ENCODE measurements at regions not wholly inside any gene's neighbourhood (a gene's known extent, or its start where the extent isn't known, plus 50 kb on each side); places are given as distances from the start of the nearest gene placed in this dataset.
A peak's percentile ranks its signal among the peaks of the same experiment; 100 is the strongest.

- DNase-seq (ENCODE audit: low read depth) = no peak
- no peak overlapping the region for H3K4me3 ChIP-seq (replicated peaks; ENCODE audit: low read depth, low read length)
- no peak for TF ChIP-seq CTCF (IDR thresholded peaks at IDR 0.05; ENCODE audit: low read length, missing control alignments)
These were observed 78.7 kb downstream of the RRM2 start for GRCh38 chr2:10201201-10201600.

GRCh38 chr2:10202131-10202665 is 79.7 kb downstream of the RRM2 start:
- no peak overlapping the region for H3K4me3 ChIP-seq (replicated peaks; ENCODE audit: low read depth, low read length)
- no peak for TF ChIP-seq CTCF (IDR thresholded peaks at IDR 0.05; ENCODE audit: low read length, missing control alignments)
- peak; percentile 41 for DNase-seq (ENCODE audit: low read depth)

- no peak for TF ChIP-seq CTCF (IDR thresholded peaks at IDR 0.05; ENCODE audit: low read length, missing control alignments)
- DNase-seq (ENCODE audit: low read depth) = no peak
- H3K4me3 ChIP-seq (replicated peaks; ENCODE audit: low read depth, low read length) = no peak overlapping the region
These were observed 82.0 kb downstream of the RRM2 start for GRCh38 chr2:10204326-10205161.

- no peak for TF ChIP-seq CTCF (IDR thresholded peaks at IDR 0.05; ENCODE audit: low read length, missing control alignments)
- DNase-seq (ENCODE audit: low read depth) = no peak
- H3K4me3 ChIP-seq (replicated peaks; ENCODE audit: low read depth, low read length) = no peak overlapping the region
These were observed 82.6 kb downstream of the RRM2 start for GRCh38 chr2:10205162-10205475.

- H3K4me3 ChIP-seq (replicated peaks; ENCODE audit: low read depth, low read length) = no peak overlapping the region
- no peak for DNase-seq (ENCODE audit: low read depth)
- no peak for TF ChIP-seq CTCF (IDR thresholded peaks at IDR 0.05; ENCODE audit: low read length, missing control alignments)
These were observed 86.2 kb downstream of the RRM2 start for GRCh38 chr2:10208736-10209135.

- H3K4me3 ChIP-seq (replicated peaks; ENCODE audit: low read depth, low read length) = no peak overlapping the region
- no peak for TF ChIP-seq CTCF (IDR thresholded peaks at IDR 0.05; ENCODE audit: low read length, missing control alignments)
- no peak for DNase-seq (ENCODE audit: low read depth)
These were observed 86.9 kb downstream of the RRM2 start for GRCh38 chr2:10209406-10209935.
